LNCAP (cell line): ENCODE measurements at regions not wholly inside any gene's neighbourhood (a gene's known extent, or its start where the extent isn't known, plus 50 kb on each side); places are given as distances from the start of the nearest gene placed in this dataset.

Experiments used
- TF ChIP-seq, protein P1 (sequence below): fragments of 450-650 bp; IDR thresholded peaks from 2 replicates; pipeline ENCODE4 v1.5.1; 2017; ENCODE audit warnings: mild to moderate bottlenecking

DNA sequence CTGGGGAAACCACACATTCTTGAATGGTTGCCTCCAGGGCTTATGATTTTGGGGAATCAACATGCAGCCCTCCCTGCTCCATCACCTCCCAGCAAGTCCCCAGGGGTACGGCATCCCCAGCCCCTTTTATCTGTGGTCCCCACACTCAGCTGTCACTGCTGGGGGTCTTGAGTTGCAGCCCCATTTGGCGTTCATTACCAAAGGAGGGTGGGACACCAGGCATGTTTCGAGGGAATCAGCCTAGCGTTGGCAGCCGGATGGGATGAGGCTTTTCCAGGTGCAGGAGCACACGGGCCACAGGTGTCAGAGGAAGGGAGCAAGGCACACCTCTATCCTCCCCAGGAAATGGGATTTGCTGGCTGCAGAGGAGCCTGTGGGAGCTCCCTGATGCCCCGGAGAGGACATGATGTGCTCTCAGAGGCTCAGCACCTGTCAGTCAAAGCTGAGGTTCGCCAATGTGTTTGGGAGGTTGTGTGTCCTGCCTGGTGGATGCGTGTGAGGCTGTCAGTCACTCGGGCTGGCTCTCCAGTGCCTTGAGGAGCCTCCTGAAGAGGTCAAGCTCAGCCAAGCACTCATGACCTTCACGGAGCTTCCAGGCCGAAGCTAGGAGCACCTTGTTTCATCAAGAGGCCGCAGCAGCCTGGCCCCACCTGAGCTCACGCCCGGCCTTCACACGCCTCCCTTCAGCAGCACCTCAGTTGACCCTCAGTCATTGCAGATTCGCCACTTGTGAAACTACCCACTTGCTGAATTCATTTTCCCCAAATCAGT is 95.0 kb downstream of the ERMARD start:
- TF ChIP-seq, protein P1, sequence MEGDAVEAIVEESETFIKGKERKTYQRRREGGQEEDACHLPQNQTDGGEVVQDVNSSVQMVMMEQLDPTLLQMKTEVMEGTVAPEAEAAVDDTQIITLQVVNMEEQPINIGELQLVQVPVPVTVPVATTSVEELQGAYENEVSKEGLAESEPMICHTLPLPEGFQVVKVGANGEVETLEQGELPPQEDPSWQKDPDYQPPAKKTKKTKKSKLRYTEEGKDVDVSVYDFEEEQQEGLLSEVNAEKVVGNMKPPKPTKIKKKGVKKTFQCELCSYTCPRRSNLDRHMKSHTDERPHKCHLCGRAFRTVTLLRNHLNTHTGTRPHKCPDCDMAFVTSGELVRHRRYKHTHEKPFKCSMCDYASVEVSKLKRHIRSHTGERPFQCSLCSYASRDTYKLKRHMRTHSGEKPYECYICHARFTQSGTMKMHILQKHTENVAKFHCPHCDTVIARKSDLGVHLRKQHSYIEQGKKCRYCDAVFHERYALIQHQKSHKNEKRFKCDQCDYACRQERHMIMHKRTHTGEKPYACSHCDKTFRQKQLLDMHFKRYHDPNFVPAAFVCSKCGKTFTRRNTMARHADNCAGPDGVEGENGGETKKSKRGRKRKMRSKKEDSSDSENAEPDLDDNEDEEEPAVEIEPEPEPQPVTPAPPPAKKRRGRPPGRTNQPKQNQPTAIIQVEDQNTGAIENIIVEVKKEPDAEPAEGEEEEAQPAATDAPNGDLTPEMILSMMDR, result no peak

DNA sequence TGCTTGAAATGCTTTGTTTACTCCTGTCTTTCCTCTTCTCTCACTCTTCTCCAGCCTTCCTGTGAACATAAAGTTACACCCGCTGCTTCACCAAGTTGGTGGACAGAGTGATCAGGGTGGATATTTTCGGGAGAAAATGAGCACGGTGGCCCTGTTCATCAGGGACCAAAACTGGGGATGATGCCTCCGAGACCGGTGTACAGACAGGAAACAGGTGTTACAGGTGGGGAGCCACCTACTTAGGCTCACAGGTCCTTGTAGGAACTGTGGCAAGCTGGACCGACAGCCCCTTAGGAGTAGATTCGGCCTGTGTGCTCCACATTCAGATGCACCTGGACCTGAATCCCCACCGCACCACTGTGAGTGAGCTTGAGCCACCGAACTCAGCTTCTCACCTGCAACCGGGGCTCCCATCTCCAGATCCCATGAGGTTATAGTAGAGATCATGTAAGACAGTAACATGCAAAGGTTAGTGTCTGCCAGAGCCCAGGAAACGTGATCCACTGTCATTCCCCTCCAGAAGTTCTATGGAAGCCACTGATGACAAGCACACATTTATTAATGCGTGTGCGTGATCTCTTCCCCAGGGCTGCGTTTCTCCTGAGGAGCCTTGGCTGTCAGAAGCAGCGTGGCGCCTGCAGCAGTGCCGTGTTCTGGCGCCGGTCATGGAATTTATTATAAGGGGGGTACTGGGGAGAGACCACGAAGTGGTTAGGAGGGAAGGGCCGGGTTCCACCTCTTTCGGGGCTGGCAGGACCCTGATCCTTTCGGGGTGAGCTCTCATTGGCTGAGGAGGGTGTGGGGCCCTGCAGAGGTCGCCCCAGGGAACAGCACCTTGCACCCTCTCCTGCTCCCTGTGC is 94.2 kb downstream of the ERMARD start:
- TF ChIP-seq, protein P1, result no peak

DNA sequence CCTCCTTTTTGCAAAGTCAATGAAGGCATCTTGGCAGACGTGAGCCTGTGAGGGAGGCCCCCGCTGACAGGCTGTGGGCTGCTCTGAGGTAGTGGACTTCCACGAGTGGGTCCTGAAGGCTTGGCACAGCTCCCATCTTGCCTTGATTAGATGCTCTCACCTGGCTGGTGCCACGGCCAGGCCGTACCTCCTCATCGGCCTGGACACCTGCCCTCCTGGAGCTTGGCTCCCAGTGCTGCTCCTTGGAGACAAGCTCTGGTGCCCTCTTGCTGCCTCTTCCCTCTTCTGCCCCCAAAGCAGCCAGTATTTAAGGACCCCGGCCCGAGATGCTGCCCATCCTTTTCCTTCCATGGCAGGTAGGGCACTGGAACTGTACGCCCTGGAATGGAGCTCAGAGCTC is 93.5 kb downstream of the ERMARD start:
- TF ChIP-seq, protein P1, result no peak

DNA sequence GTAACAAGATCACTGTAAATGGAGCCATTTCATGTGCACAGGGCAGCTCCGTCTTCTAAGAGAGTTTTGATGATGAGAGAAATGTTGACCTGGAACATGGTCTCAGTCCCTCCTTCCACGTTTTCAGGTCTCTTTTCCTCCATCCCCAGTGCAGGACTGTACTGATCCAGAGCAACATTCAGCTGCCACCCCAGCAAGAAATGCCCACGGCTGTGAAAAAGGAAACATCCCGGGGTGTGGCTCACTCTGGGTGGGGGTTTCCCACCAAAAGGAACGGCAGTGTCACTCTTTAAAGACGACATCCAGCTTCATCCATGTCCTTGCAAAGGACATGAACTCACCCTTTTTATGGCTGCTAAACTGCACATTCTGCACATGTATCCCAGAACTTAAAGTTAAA is 92.6 kb downstream of the ERMARD start:
- TF ChIP-seq, protein P1, result no peak

DNA sequence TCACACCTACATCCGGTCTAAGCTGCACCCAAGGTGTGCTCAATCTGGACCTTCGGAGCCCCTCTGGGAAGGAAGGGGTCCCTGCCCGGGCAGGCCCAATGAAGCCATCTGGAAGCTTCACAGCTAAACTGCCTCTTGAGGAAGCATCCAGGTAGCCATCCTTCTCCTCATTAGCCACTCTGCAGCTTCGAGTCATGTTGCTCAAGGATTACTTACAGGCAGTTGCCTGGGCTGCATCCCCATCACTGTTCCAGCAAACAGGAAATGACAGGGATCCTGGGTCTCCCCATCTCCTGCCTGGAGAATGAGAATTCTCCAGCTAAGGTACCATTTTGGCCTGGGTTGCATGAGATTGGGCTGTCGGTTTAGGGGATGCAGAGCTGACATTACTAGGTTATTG is 91.7 kb downstream of the ERMARD start:
- TF ChIP-seq, protein P1, result no peak

DNA sequence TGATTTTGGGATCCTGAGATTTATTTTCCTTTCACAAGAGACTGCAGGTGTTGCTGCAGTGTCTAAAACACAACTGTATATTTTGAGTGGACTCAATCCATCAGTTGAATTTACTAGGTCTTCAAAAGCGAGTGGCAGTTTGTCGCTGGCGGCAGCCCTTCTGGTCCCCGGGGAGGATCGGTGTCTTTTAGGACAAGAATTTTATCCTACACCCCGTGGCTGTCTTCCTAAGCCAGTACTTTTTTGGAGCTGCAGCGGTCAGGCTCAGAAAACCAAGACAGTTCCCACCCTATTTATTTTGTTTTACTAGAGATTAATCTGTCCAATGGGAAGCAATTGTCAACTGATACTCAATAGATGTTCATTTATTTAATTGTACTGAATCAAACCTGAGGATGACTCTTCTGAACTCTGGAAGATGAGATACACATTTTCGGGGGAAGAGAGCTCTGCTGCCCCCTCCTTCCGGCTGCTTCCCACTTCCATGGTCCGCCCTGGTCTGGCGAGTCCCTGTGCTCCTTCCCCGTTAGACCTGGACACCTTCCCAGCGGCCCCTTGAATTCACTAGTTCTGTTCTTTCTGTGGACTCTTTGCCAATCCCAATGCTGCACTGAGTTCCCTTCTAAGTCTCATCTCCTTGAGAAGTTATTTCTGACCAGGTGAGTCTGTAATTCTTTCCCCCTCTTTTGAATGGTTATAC is 90.6 kb downstream of the ERMARD start:
- TF ChIP-seq, protein P1, result no peak

DNA sequence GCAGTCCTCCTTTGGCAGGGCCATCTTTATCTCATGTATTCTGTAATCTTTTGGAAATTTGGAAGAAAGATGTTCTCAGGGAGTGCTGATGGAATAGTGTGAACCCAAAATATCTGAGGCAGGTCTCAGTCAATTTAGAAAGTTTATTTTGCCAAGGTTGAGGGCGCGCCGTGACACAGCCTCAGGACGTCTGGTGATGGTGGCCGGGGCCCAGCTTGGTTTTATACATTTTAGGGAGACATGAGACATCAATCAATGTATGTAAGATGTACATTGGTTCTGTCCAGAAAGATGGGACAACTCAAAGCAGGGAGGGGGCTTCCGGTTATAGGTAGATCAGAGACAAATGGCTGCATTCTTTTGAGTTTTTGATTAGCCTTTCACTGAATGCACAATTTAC is 89.8 kb downstream of the ERMARD start:
- TF ChIP-seq, protein P1, result no peak
